ENCODE measurements at regions not wholly inside any gene's neighbourhood (a gene's known extent, or its start where the extent isn't known, plus 50 kb on each side); places are given as distances from the start of the nearest gene placed in this dataset.

DNA sequence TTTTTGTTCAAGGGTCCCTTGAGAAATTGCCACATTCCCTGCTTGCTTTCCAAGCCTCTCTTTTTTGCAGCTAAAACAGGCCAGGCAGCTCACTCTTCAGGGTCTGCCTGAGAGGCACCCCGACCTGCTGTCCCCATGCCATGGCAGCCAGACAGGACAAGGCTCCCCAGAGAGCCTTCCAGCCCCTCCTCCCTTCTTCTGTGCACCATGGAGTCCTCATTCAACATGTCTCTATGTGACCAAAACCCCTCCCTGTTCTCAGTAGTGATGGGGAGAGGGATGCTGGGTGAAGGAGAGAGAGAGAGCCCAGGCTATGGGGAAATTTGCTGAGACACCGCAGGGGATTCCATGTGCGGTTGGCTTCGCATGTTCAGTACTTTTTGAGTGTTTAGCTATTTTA lies 384.2 kb upstream of the ZNF507 start:
- no peak overlapping the region for H2BK20ac ChIP-seq (ENCODE audit: low read length)

More for the DNA sequence above, 384.2 kb upstream of the ZNF507 start:
- Histone ChIP-seq H4K20me1 (replicated peaks in 1 of 2; ENCODE audit: control insufficient read depth in 1 of 2, insufficient read depth in 2 of 2, low read length in 2 of 2) (no peaks in the 10 kb centered on the region), H3K14ac (ENCODE audit: insufficient read length) (no peak overlapping the region), H3K4me3 (ENCODE audit: extremely low read depth in 1 of 4, insufficient read depth in 2 of 4, low read depth in 3 of 4, low read length in 4 of 4) (no peak overlapping the region), H3K9ac (replicated peaks in 1 of 4; ENCODE audit: extremely low read depth in 1 of 4, low read depth in 3 of 4, low read length in 3 of 4) (no peak overlapping the region), H3K79me1 (ENCODE audit: low read depth, low read length) (no peaks in the 10 kb centered on the region), H2AK5ac (ENCODE audit: low read depth, low read length) (no peak overlapping the region), H3K56ac (replicated peaks; ENCODE audit: insufficient read length, low read depth, low read length) (no peak overlapping the region), H2BK12ac (ENCODE audit: low read depth, low read length) (no peak overlapping the region), H3K23ac (ENCODE audit: insufficient read length) (no peak overlapping the region), H3K27ac (ENCODE audit: low read depth, low read length) (no peak overlapping the region), H3K36me3 (ENCODE audit: control insufficient read depth in 2 of 4, insufficient read depth in 4 of 4, low read length in 3 of 4) (no peaks in the 10 kb centered on the region), H3K79me2 (ENCODE audit: control insufficient read depth in 1 of 2, insufficient read depth in 2 of 2, low read length in 2 of 2) (no peaks in the 10 kb centered on the region), H2BK5ac (ENCODE audit: low read depth, low read length) (no peak overlapping the region), H3K23me2 (ENCODE audit: low read depth, low read length) (no peaks in the 10 kb centered on the region), H3K4ac (replicated peaks; ENCODE audit: insufficient read length, low read depth, low read length) (no peak overlapping the region), H3K9me3 (ENCODE audit: insufficient read depth in 2 of 2, low read depth in 1 of 2, low read length in 1 of 2) (no peaks in the 10 kb centered on the region), H4K91ac (replicated peaks; ENCODE audit: insufficient read length, low read length) (no peak overlapping the region), H3K4me1 (replicated peaks in 1 of 4; ENCODE audit: control insufficient read depth in 3 of 4, insufficient read depth in 4 of 4, low read length in 3 of 4) (peaks cover 0 to 3% (median 1%) of the 10 kb centered on the region in 4 experiments; a peak in 1 of 7 replicates), H4K8ac (ENCODE audit: extremely low read depth, insufficient read depth, low read length) (no peak overlapping the region), H3K27me3 (replicated peaks in 1 of 4; ENCODE audit: control insufficient read depth in 3 of 4, extremely low read depth in 1 of 4, insufficient read depth in 3 of 4, low read length in 3 of 4) (no peaks in the 10 kb centered on the region), H4K5ac (ENCODE audit: insufficient read length, low read depth, low read length) (no peak overlapping the region), H2AFZ (ENCODE audit: low read length) (no peak overlapping the region), H3K18ac (ENCODE audit: extremely low read depth, low read length) (no peak overlapping the region), H2BK15ac (ENCODE audit: low read length) (no peak overlapping the region), H3K4me2 (ENCODE audit: insufficient read depth in 1 of 2, low read depth in 2 of 2, low read length in 2 of 2) (no peak overlapping the region), H2BK120ac (replicated peaks; ENCODE audit: low read depth, low read length) (no peak overlapping the region)
- ChIA-PET CTCF (ENCODE audit: partially characterized antibody) (no interaction called here), POLR2A (ENCODE audit: partially characterized antibody) (no interaction called here)
- no peak for TF ChIP-seq TBP (IDR thresholded peaks at IDR 0.05; ENCODE audit: low read depth, low read length)
- TF ChIP-seq RBBP5 (IDR thresholded peaks at IDR 0.05; ENCODE audit: borderline replicate concordance, low read depth, low read length) = no peak
- no peak for FAIRE-seq
- 58% methylated on average over 4 of the region's 4 CpGs; no CpG with 5 or more reads in 1 of the 2 experiments for WGBS, 2 experiments (ENCODE audit: extremely low coverage in 1 of 2, insufficient coverage in 1 of 2, insufficient read length in 1 of 2, insufficient replicate concordance in 2 of 2, low coverage in 1 of 2, low lambda C conversion rate in 2 of 2, missing lambda C conversion rate in 1 of 2)
- DNase-seq (ENCODE audit: low read depth in 1 of 2, low spot score in 2 of 2) = no peak
